ENCODE measurements at regions not wholly inside any gene's neighbourhood (a gene's known extent, or its start where the extent isn't known, plus 50 kb on each side); places are given as distances from the start of the nearest gene placed in this dataset.

DNA sequence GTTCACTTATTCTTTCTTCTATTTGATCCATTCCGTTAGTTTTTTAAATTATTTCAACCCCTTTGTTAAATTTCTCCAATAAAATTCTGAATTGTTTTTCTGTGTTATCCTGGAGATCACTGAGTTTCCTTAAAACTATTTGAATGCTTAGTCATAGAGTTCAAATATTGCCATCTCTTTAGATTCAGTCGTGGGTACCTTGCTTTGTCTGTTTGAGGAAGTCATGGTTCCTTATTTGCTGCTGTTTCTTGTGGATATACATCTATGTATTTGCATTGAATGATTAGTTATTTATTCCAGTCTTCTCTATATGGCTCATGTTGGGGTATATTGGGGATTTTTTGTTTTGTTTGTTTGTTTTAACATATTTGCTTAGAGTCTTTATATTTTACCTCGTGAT is 80.6 kb downstream of the HINT1 start:
- TF ChIP-seq, protein P1, sequence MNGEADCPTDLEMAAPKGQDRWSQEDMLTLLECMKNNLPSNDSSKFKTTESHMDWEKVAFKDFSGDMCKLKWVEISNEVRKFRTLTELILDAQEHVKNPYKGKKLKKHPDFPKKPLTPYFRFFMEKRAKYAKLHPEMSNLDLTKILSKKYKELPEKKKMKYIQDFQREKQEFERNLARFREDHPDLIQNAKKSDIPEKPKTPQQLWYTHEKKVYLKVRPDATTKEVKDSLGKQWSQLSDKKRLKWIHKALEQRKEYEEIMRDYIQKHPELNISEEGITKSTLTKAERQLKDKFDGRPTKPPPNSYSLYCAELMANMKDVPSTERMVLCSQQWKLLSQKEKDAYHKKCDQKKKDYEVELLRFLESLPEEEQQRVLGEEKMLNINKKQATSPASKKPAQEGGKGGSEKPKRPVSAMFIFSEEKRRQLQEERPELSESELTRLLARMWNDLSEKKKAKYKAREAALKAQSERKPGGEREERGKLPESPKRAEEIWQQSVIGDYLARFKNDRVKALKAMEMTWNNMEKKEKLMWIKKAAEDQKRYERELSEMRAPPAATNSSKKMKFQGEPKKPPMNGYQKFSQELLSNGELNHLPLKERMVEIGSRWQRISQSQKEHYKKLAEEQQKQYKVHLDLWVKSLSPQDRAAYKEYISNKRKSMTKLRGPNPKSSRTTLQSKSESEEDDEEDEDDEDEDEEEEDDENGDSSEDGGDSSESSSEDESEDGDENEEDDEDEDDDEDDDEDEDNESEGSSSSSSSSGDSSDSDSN (IDR thresholded peaks at IDR 0.05; ENCODE audit: borderline replicate concordance in 1 of 2, low read depth in 2 of 2, low read length in 2 of 2): no peak
- TF ChIP-seq, protein P2, sequence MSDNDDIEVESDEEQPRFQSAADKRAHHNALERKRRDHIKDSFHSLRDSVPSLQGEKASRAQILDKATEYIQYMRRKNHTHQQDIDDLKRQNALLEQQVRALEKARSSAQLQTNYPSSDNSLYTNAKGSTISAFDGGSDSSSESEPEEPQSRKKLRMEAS (CRISPR knock-in tag; IDR thresholded peaks at IDR 0.05): no peak
- TF ChIP-seq POLR2AphosphoS5 (IDR thresholded peaks at IDR 0.05; ENCODE audit: control insufficient read depth, insufficient read depth, low read depth, low read length): no peak
- TF ChIP-seq POLR2AphosphoS2 (IDR thresholded peaks at IDR 0.05; ENCODE audit: low read length): no peak
- TF ChIP-seq NELFE (IDR thresholded peaks at IDR 0.05; ENCODE audit: insufficient read depth, insufficient read length): no peak
